HUES64 (cell line): ENCODE measurements at regions not wholly inside any gene's neighbourhood (a gene's known extent, or its start where the extent isn't known, plus 50 kb on each side); places are given as distances from the start of the nearest gene placed in this dataset.
"Not testable (repeated sequence)": the region's sequence is repeated elsewhere in the genome, so short reads cannot be mapped to it uniquely, and the experiment has no call there.

Source experiments
- H3K27ac ChIP-seq: 2 replicates; pipeline ENCODE4 v1.7.0; 2013; ENCODE audit warnings: low read depth, low read length, inconsistent platforms
- H3K27me3 ChIP-seq: 2 replicates; pipeline ENCODE4 v1.6.1; 2013; ENCODE audit warnings: mild to moderate bottlenecking, low read length; ENCODE audit not compliant: insufficient read depth
- H3K36me3 ChIP-seq: 2 replicates; pipeline ENCODE4 v1.6.1; 2013; ENCODE audit warnings: mild to moderate bottlenecking, low read length; ENCODE audit not compliant: insufficient read depth
- H3K4me1 ChIP-seq: 2 replicates; pipeline ENCODE4 v1.6.1; 2013; ENCODE audit warnings: mild to moderate bottlenecking, low read length, moderate library complexity; ENCODE audit not compliant: insufficient read depth
- H3K4me3 ChIP-seq: 2 replicates; pipeline ENCODE4 v1.5.1; 2013; ENCODE audit warnings: mild to moderate bottlenecking, low read length, moderate library complexity
- H3K9ac ChIP-seq: 2 replicates; pipeline ENCODE4 v1.6.1; 2013; ENCODE audit warnings: mild to moderate bottlenecking, low read depth, low read length
- H3K9me3 ChIP-seq: 2 replicates; pipeline ENCODE4 v1.6.1; 2013; ENCODE audit warnings: low read depth, low read length; ENCODE audit not compliant: insufficient read depth
- WGBS: fragments of 150-250, 120-280 bp; methylation state at CpG from one replicate; pipeline ENCODE4 v1.1.7; 2013; ENCODE audit warnings: missing lambda C conversion rate; 5-methylcytosine and 5-hydroxymethylcytosine counted together

GRCh38 chr3:160097478-160097877, 108.8 kb downstream of the IL12A start:
- Histone ChIP-seq H3K4me1 (0 out of 2 replicates have a peak, but pooled peaks cover 3% of the 10 kb centered on the region), H3K9me3 (no peaks in the 10 kb centered on the region), H3K27ac (no peak overlapping the region), H3K36me3 (no peaks in the 10 kb centered on the region), H3K4me3 (no peak overlapping the region), H3K27me3 (no peaks in the 10 kb centered on the region), H3K9ac (no peak overlapping the region)
- WGBS: 95% methylated on average over 11 of the region's 11 CpGs

- no peaks in the 10 kb centered on the region for H3K27me3 ChIP-seq
- no peaks in the 10 kb centered on the region for H3K9me3 ChIP-seq
- no peak overlapping the region for H3K9ac ChIP-seq
- H3K4me1 ChIP-seq: 0 out of 2 replicates have a peak, but pooled peaks cover 3% of the 10 kb centered on the region
- no peak overlapping the region for H3K4me3 ChIP-seq
- 85% methylated on average over 4 of the region's 5 CpGs for WGBS
- H3K36me3 ChIP-seq: no peaks in the 10 kb centered on the region
- no peak overlapping the region for H3K27ac ChIP-seq
Measured at GRCh38 chr3:160098261-160098908, 109.8 kb downstream of the IL12A start.

GRCh38 chr3:160098926-160099626, 110.4 kb downstream of the IL12A start:
- Histone ChIP-seq H3K9ac (no peak overlapping the region), H3K36me3 (no peaks in the 10 kb centered on the region), H3K4me3 (no peak overlapping the region), H3K27ac (no peak overlapping the region), H3K9me3 (no peaks in the 10 kb centered on the region), H3K27me3 (no peaks in the 10 kb centered on the region), H3K4me1 (0 out of 2 replicates have a peak, but pooled peaks cover 3% of the 10 kb centered on the region)
- WGBS: 91% methylated on average over 2 of the region's 3 CpGs

DNA sequence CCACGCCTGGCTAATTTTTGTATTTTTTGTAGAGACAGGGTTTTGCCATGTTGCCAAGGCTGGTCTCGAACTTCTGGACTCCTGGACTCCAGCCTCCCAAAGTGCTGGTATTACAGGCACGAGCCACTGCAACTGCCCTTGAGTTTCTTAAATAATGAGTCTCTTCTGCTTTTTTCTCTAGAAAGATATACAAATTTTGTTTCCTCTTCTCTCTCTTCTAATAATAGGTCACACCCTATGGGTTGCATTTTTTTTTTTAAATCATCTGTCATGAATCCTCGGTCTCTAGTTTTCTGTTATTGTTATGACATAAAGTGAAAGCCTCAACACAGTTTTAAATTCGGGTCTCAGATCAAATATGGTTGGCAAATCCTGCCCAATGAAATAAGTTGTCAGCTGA, 111.2 kb downstream of the IL12A start:
- 97% methylated on average over 5 of the region's 5 CpGs for WGBS

GRCh38 chr3:160100610-160101009, 112.0 kb downstream of the IL12A start:
- Histone ChIP-seq H3K4me3 (no peak overlapping the region), H3K9ac (no peak overlapping the region), H3K9me3 (no peaks in the 10 kb centered on the region), H3K27ac (no peak overlapping the region), H3K27me3 (no peaks in the 10 kb centered on the region), H3K4me1 (0 out of 2 replicates have a peak, but pooled peaks cover 3% of the 10 kb centered on the region), H3K36me3 (no peaks in the 10 kb centered on the region)
- WGBS: 97% methylated on average over 40 of the region's 40 CpGs

More for the DNA sequence above, 111.2 kb downstream of the IL12A start:
- no peaks in the 10 kb centered on the region for H3K9me3 ChIP-seq
- H3K27ac ChIP-seq: no peak overlapping the region
- H3K4me3 ChIP-seq: no peak overlapping the region
- H3K27me3 ChIP-seq: no peaks in the 10 kb centered on the region
- H3K4me1 ChIP-seq: 0 out of 2 replicates have a peak, but pooled peaks cover 3% of the 10 kb centered on the region
- H3K9ac ChIP-seq: no peak overlapping the region
- H3K36me3 ChIP-seq: no peaks in the 10 kb centered on the region

DNA sequence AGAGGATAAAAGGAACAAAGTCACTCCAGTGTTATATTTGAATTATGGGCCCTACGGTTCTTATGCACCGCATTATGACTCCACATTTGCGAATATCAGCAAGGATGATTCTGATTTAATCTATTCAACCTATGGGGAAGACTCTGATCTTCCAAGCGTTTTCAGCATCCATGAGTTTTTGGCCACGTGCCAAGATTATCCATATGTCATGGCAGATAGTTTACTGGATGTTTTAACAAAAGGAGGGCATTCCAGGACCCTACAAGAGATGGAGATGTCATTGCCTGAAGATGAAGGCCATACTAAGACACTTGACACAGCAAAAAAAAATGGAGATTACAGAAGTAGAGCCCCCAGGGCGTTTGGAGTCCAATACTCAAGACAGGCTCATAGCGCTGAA, 113.4 kb downstream of the IL12A start:
- not testable (repeated sequence) for H3K9me3 ChIP-seq, H3K27me3 ChIP-seq, H3K4me1 ChIP-seq, H3K9ac ChIP-seq, H3K27ac ChIP-seq, H3K36me3 ChIP-seq, H3K4me3 ChIP-seq
- 93% methylated on average over 7 of the region's 7 CpGs for WGBS

DNA sequence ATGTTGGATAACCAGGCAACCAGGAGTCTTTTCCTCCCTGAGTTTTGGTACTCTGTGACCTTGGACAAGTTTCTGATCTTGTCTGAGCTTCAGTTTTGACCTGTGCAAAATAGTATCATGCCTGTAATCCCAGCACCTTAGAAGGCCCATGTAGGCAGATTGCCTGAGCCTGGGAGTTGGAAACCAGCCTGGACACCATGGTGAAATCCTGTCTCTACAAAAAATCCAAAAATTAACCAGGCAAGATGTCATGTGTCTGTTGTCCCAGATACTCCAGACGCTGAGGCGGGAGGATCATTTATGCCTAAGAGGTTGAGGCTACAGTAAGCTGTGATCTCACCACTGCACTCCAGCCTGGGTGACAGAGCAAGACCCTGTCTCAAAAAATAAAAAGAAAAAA, 114.8 kb downstream of the IL12A start:
- 91% methylated on average over 2 of the region's 2 CpGs for WGBS
- Histone ChIP-seq H3K4me1 (0 out of 2 replicates have a peak, but pooled peaks cover 3% of the 10 kb centered on the region), H3K36me3 (no peaks in the 10 kb centered on the region), H3K27ac (no peak overlapping the region), H3K9me3 (no peaks in the 10 kb centered on the region), H3K27me3 (no peaks in the 10 kb centered on the region), H3K4me3 (no peak overlapping the region), H3K9ac (no peak overlapping the region)

GRCh38 chr3:160105907-160106584, 117.4 kb downstream of the IL12A start:
- Histone ChIP-seq H3K27ac (no peak overlapping the region), H3K4me3 (no peak overlapping the region), H3K9me3 (no peaks in the 10 kb centered on the region), H3K36me3 (no peaks in the 10 kb centered on the region), H3K9ac (no peak overlapping the region), H3K27me3 (no peaks in the 10 kb centered on the region), H3K4me1 (no peaks in the 10 kb centered on the region)
- 37% methylated on average over 1 of the region's 1 CpG for WGBS

GRCh38 chr3:160106905-160107861, 118.0 kb upstream of the C3orf80 start:
- Histone ChIP-seq H3K4me1 (no peaks in the 10 kb centered on the region), H3K9me3 (no peaks in the 10 kb centered on the region), H3K36me3 (no peaks in the 10 kb centered on the region), H3K9ac (no peak overlapping the region), H3K4me3 (no peak overlapping the region), H3K27ac (no peak overlapping the region), H3K27me3 (no peaks in the 10 kb centered on the region)
- WGBS: 91% methylated on average over 7 of the region's 7 CpGs

DNA sequence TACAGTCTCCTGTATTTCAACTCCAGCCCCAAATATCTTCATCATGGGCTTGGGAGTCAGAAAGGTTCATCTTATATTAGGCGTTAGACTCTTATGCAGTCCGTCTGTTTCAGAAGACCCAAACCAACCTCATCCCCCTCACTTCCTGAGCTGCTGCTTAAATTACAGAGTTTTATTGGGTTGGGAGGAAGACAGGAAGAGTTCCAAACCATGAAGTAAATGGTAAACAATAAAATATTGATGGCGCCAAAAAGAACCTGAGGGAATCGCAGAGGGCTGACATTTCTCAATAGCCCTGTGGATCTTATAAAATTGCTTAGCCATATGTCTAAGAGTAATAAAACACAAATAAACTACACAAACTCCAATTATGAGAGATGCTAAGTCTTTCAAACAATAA, 116.9 kb upstream of the C3orf80 start:
- H3K27me3 ChIP-seq: no peaks in the 10 kb centered on the region
- no peak overlapping the region for H3K9ac ChIP-seq
- H3K27ac ChIP-seq: no peak overlapping the region
- 100% methylated on average over 3 of the region's 4 CpGs for WGBS
- no peaks in the 10 kb centered on the region for H3K4me1 ChIP-seq
- no peaks in the 10 kb centered on the region for H3K36me3 ChIP-seq
- no peaks in the 10 kb centered on the region for H3K9me3 ChIP-seq
- H3K4me3 ChIP-seq: no peak overlapping the region
